CD4-positive, alpha-beta T cell (primary cell): ENCODE measurements at regions not wholly inside any gene's neighbourhood (a gene's known extent, or its start where the extent isn't known, plus 50 kb on each side); places are given as distances from the start of the nearest gene placed in this dataset.

Source experiments
- ATAC-seq: fragments of 200-7000 bp; cut with Tn5 transposase; one replicate; pipeline ENCODE4 v1.10.0; 2022; ENCODE audit warnings: mild to moderate bottlenecking; ENCODE audit not compliant: poor library complexity
- CTCF ChIA-PET: fragments of 350-600 bp; sonication (Branson Sonifier 250); formaldehyde crosslinking; loops from one replicate; lab custom pipeline; 2021; ENCODE audit warnings: antibody characterized with exemption, inconsistent platforms; lab: Charles Lee
- POLR2A ChIA-PET: fragments of 350-600 bp; sonication (Branson Sonifier 250); formaldehyde crosslinking; loops from one replicate; lab custom pipeline; 2021; ENCODE audit warnings: antibody characterized with exemption, inconsistent platforms; lab: Charles Lee
- DNase-seq, 14 experiments: peaks; one replicate each; pipeline ENCODE4 v3.0.0-alpha.2; 2013 to 2020; ENCODE audit warnings: mixed read lengths in 2 of 14
- H3K27ac ChIP-seq, 2 donors: one replicate each; pipeline versions ENCODE4 v1.5.1 to v1.7.0; 2013; ENCODE audit warnings: low read length in 2 of 2, low read depth in 1 of 2, mild to moderate bottlenecking in 1 of 2
- H3K27me3 ChIP-seq, 2 experiments: 1 replicate in 1 of 2; 2 replicates in 1 of 2; pipeline versions ENCODE4 v1.6.1 to v1.7.0; 2013; ENCODE audit warnings: low read length in 2 of 2, control low read depth in 1 of 2, mild to moderate bottlenecking in 1 of 2, moderate library complexity in 1 of 2; ENCODE audit not compliant: insufficient read depth in 2 of 2, control insufficient read depth in 1 of 2
- H3K36me3 ChIP-seq: one replicate; pipeline ENCODE4 v1.6.1; 2013; ENCODE audit warnings: low read length, control low read depth; ENCODE audit not compliant: insufficient read depth
- H3K4me1 ChIP-seq: one replicate; pipeline ENCODE4 v1.6.1; 2013; ENCODE audit warnings: low read length, control low read depth; ENCODE audit not compliant: insufficient read depth
- H3K4me3 ChIP-seq: one replicate; pipeline ENCODE4 v1.5.1; 2013; ENCODE audit warnings: mild to moderate bottlenecking, low read length, moderate library complexity
- H3K9me3 ChIP-seq, 2 experiments: 1 replicate in 1 of 2; 2 replicates in 1 of 2; pipeline versions ENCODE4 v1.6.1 to v1.7.0; 2013; ENCODE audit warnings: low read length in 2 of 2, mild to moderate bottlenecking in 2 of 2, control low read depth in 1 of 2, moderate library complexity in 1 of 2; ENCODE audit not compliant: control insufficient read depth in 1 of 2, insufficient read depth in 1 of 2
- H3K27ac Mint-ChIP-seq: one replicate; pipeline ENCODE4 v1.8.0; 2020; ENCODE audit warnings: mixed read lengths
- H3K27me3 Mint-ChIP-seq: one replicate; pipeline ENCODE4 v1.8.0; 2021; ENCODE audit warnings: mixed read lengths
- H3K36me3 Mint-ChIP-seq: one replicate; pipeline ENCODE4 v1.8.0; 2021; ENCODE audit warnings: low read depth, mixed read lengths
- H3K4me1 Mint-ChIP-seq: one replicate; pipeline ENCODE4 v1.8.0; 2021; ENCODE audit warnings: low read depth, mixed read lengths
- H3K4me3 Mint-ChIP-seq: one replicate; pipeline ENCODE4 v1.8.0; 2020; ENCODE audit warnings: mild to moderate bottlenecking, mixed read lengths
- H3K9me3 Mint-ChIP-seq: one replicate; pipeline ENCODE4 v1.8.0; 2020; ENCODE audit warnings: mixed read lengths
- intact Hi-C, 2 experiments: fragments of 100-400 bp; cut with DNase I in 1 of 2; cut with micrococcal nuclease in 1 of 2; formaldehyde crosslinking; loops; one replicate each; pipeline versions ENCODE4 v1.15.1 to v1.9.0; 2023 to 2025; cut with DNase I, micrococcal nuclease
- TF ChIP-seq, protein P1 (sequence below): fragments of 200-600 bp; IDR thresholded peaks from one replicate; pipeline ENCODE4 v1.8.0; 2022; ENCODE audit warnings: antibody characterized with exemption, mild to moderate bottlenecking

DNA sequence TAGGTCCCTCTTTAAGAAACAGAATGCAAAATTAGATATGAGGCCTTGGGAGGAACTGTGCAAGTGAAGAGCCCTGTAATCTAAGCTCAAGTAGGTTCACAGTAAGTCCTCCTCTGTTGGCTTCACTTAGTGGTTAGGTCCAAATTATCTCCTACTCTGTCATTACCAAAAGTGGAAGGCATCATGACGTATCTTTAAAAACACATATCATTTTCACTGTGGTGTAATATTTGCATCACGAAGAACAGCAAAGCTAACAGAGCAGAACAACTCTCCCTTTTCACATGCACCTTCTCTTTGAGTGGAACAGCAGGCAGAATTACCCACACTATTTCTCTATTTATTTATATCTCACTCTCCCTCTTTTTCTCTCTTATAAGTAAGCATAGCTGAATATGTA is 240.5 kb upstream of the CCNH start:
- intact Hi-C loops = no loop called here
- H3K36me3 Mint-ChIP-seq = no peaks in the 10 kb centered on the region
- Histone ChIP-seq H3K4me3 (no peak overlapping the region), H3K36me3 (no peaks in the 10 kb centered on the region), H3K27ac (no peak overlapping the region), H3K9me3 (no peaks in the 10 kb centered on the region), H3K4me1 (no peaks in the 10 kb centered on the region), H3K27me3 (no peaks in the 10 kb centered on the region)
- ChIA-PET CTCF (no interaction called here), POLR2A (no interaction called here)
- TF ChIP-seq, protein P1, sequence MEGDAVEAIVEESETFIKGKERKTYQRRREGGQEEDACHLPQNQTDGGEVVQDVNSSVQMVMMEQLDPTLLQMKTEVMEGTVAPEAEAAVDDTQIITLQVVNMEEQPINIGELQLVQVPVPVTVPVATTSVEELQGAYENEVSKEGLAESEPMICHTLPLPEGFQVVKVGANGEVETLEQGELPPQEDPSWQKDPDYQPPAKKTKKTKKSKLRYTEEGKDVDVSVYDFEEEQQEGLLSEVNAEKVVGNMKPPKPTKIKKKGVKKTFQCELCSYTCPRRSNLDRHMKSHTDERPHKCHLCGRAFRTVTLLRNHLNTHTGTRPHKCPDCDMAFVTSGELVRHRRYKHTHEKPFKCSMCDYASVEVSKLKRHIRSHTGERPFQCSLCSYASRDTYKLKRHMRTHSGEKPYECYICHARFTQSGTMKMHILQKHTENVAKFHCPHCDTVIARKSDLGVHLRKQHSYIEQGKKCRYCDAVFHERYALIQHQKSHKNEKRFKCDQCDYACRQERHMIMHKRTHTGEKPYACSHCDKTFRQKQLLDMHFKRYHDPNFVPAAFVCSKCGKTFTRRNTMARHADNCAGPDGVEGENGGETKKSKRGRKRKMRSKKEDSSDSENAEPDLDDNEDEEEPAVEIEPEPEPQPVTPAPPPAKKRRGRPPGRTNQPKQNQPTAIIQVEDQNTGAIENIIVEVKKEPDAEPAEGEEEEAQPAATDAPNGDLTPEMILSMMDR = no peak
- DNase-seq = no peak
- no peaks in the 10 kb centered on the region for H3K4me1 Mint-ChIP-seq
- H3K27me3 Mint-ChIP-seq = no peaks in the 10 kb centered on the region
- no peaks in the 10 kb centered on the region for H3K9me3 Mint-ChIP-seq
- no peak overlapping the region for H3K4me3 Mint-ChIP-seq
- ATAC-seq = no peak
- H3K27ac Mint-ChIP-seq = no peak overlapping the region

DNA sequence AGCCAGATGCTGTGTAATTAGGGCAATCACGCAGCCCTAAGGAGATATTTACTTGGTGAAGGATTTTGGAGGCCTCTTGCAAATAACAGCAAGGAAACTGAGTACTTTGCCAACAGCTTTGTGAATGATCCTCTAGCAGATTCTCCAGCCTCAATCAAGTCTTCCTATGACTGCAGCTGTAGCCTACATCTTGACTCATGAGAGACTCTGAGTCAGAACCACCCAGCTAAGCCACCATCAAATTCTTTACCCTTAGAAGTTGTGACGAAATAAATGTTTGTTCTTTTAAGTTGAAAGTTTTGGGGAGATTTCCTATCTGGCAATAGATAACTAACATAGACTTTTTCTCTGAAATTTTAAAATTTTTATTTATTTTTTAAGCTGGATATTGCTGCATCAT is 237.6 kb upstream of the CCNH start:
- H3K27me3 ChIP-seq = no peaks in the 10 kb centered on the region
- H3K4me1 ChIP-seq = no peaks in the 10 kb centered on the region
- Mint-ChIP-seq H3K4me1 (no peaks in the 10 kb centered on the region), H3K9me3 (no peaks in the 10 kb centered on the region), H3K27ac (no peak overlapping the region), H3K27me3 (no peaks in the 10 kb centered on the region), H3K4me3 (no peak overlapping the region), H3K36me3 (no peaks in the 10 kb centered on the region)
- DNase-seq = no peak
- CTCF ChIA-PET = no interaction called here
- no peaks in the 10 kb centered on the region for H3K36me3 ChIP-seq
- H3K9me3 ChIP-seq = no peaks in the 10 kb centered on the region
- POLR2A ChIA-PET = no interaction called here
- H3K4me3 ChIP-seq = no peak overlapping the region
- intact Hi-C loops = no loop called here
- no peak for ATAC-seq
- H3K27ac ChIP-seq = no peak overlapping the region
- TF ChIP-seq, protein P1 = no peak

- CTCF ChIA-PET = no interaction called here
- TF ChIP-seq, protein P1 = no peak
- no peaks in the 10 kb centered on the region for H3K27me3 ChIP-seq
- H3K4me1 Mint-ChIP-seq = no peaks in the 10 kb centered on the region
- H3K9me3 Mint-ChIP-seq = no peaks in the 10 kb centered on the region
- H3K27me3 Mint-ChIP-seq = no peaks in the 10 kb centered on the region
- H3K36me3 ChIP-seq = no peaks in the 10 kb centered on the region
- H3K27ac ChIP-seq = no peak overlapping the region
- no peak overlapping the region for H3K4me3 Mint-ChIP-seq
- H3K4me3 ChIP-seq = no peak overlapping the region
- ATAC-seq (no peak), DNase-seq (no peak)
- H3K27ac Mint-ChIP-seq = no peak overlapping the region
- no peaks in the 10 kb centered on the region for H3K9me3 ChIP-seq
- no peaks in the 10 kb centered on the region for H3K4me1 ChIP-seq
- intact Hi-C loops = no loop called here
- no peaks in the 10 kb centered on the region for H3K36me3 Mint-ChIP-seq
- POLR2A ChIA-PET = no interaction called here
Observed at GRCh38 chr5:87649455-87649854, 236.7 kb upstream of the CCNH start.
